ENCODE measurements at regions not wholly inside any gene's neighbourhood (a gene's known extent, or its start where the extent isn't known, plus 50 kb on each side); places are given as distances from the start of the nearest gene placed in this dataset.

- no peak for TF ChIP-seq EZH2 (IDR thresholded peaks at IDR 0.05; ENCODE audit: borderline replicate concordance, insufficient read depth, low read length, poor library complexity, severe bottlenecking)
- no peak for TF ChIP-seq POLR2AphosphoS5 (IDR thresholded peaks at IDR 0.05)
- no peak for TF ChIP-seq REST (IDR thresholded peaks at IDR 0.05; ENCODE audit: borderline replicate concordance)
- TF ChIP-seq TAF1 (IDR thresholded peaks at IDR 0.05; ENCODE audit: low read depth), result no peak
- TF ChIP-seq SMC3 (conservative IDR thresholded peaks at IDR 0.05; ENCODE audit: poor library complexity), result no peak
- no peak for TF ChIP-seq EP300 (conservative IDR thresholded peaks at IDR 0.05; ENCODE audit: poor library complexity, severe bottlenecking)
- TF ChIP-seq RAD21 (conservative IDR thresholded peaks at IDR 0.05), result no peak
- no peak for TF ChIP-seq CTCF (IDR thresholded peaks at IDR 0.05; ENCODE audit: poor library complexity, severe bottlenecking)
- no peak for TF ChIP-seq MXI1 (conservative IDR thresholded peaks at IDR 0.05; ENCODE audit: poor library complexity, severe bottlenecking)
- H3K9me3 ChIP-seq (ENCODE audit: low read length), result no peaks in the 10 kb centered on the region
- H3K9me2 ChIP-seq (ENCODE audit: insufficient read depth, low read length), result no peaks in the 10 kb centered on the region
- no peak overlapping the region for H3K4me3 ChIP-seq (ENCODE audit: low read length)
- no peaks in the 10 kb centered on the region for H3K36me3 ChIP-seq (ENCODE audit: insufficient read depth, low read length)
- H3K27me3 ChIP-seq (ENCODE audit: insufficient read depth, low read depth, low read length), result no peaks in the 10 kb centered on the region
- H3F3A ChIP-seq (ENCODE audit: insufficient read depth, low read length, poor library complexity, severe bottlenecking), result no peaks in the 10 kb centered on the region
- H3K27ac ChIP-seq (ENCODE audit: low read length), result no peak overlapping the region
- no peak overlapping the region for H3K9ac ChIP-seq (ENCODE audit: low read length)
- no peaks in the 10 kb centered on the region for H4K20me1 ChIP-seq (ENCODE audit: insufficient read depth)
- no peak overlapping the region for H3K4me2 ChIP-seq (ENCODE audit: low read length)
- no peaks in the 10 kb centered on the region for H3K79me2 ChIP-seq (replicated peaks; ENCODE audit: insufficient read depth, low read length)
- no peak overlapping the region for H2AFZ ChIP-seq (ENCODE audit: low read depth, low read length)
Observed at GRCh38 chr12:39157696-39158342, 252.4 kb upstream of the CPNE8 start.

- H3K27me3 ChIP-seq (ENCODE audit: insufficient read depth, low read depth, low read length), result no peaks in the 10 kb centered on the region
- H4K20me1 ChIP-seq (ENCODE audit: insufficient read depth), result no peaks in the 10 kb centered on the region
- H3K9ac ChIP-seq (ENCODE audit: low read length), result no peak overlapping the region
- H3K27ac ChIP-seq (ENCODE audit: low read length), result no peak overlapping the region
- H3K79me2 ChIP-seq (replicated peaks; ENCODE audit: insufficient read depth, low read length), result no peaks in the 10 kb centered on the region
- no peaks in the 10 kb centered on the region for H3K9me2 ChIP-seq (ENCODE audit: insufficient read depth, low read length)
- no peaks in the 10 kb centered on the region for H3F3A ChIP-seq (ENCODE audit: insufficient read depth, low read length, poor library complexity, severe bottlenecking)
- H3K4me2 ChIP-seq (ENCODE audit: low read length), result no peak overlapping the region
- H3K9me3 ChIP-seq (ENCODE audit: low read length), result no peaks in the 10 kb centered on the region
- no peak overlapping the region for H2AFZ ChIP-seq (ENCODE audit: low read depth, low read length)
- no peak overlapping the region for H3K4me3 ChIP-seq (ENCODE audit: low read length)
- no peaks in the 10 kb centered on the region for H3K36me3 ChIP-seq (ENCODE audit: insufficient read depth, low read length)
- TF ChIP-seq CTCF (IDR thresholded peaks at IDR 0.05; ENCODE audit: poor library complexity, severe bottlenecking) (no peak), POLR2AphosphoS5 (IDR thresholded peaks at IDR 0.05) (no peak), TAF1 (IDR thresholded peaks at IDR 0.05; ENCODE audit: low read depth) (no peak), RAD21 (conservative IDR thresholded peaks at IDR 0.05) (no peak), SMC3 (conservative IDR thresholded peaks at IDR 0.05; ENCODE audit: poor library complexity) (no peak), EP300 (conservative IDR thresholded peaks at IDR 0.05; ENCODE audit: poor library complexity, severe bottlenecking) (no peak), EZH2 (IDR thresholded peaks at IDR 0.05; ENCODE audit: borderline replicate concordance, insufficient read depth, low read length, poor library complexity, severe bottlenecking) (no peak), REST (IDR thresholded peaks at IDR 0.05; ENCODE audit: borderline replicate concordance) (no peak), MXI1 (conservative IDR thresholded peaks at IDR 0.05; ENCODE audit: poor library complexity, severe bottlenecking) (no peak)
Observed at GRCh38 chr12:39145175-39145999, 240.0 kb upstream of the CPNE8 start.
